Upper lobe of left lung (tissue), 4 donors: ENCODE measurements at regions not wholly inside any gene's neighbourhood (a gene's known extent, or its start where the extent isn't known, plus 50 kb on each side); places are given as distances from the start of the nearest gene placed in this dataset.

Experiments used
- EP300 ChIP-seq, 4 donors: sonication (generic); formaldehyde crosslinking; IDR thresholded peaks; one replicate each; pipeline ENCODE4 v1.5.1; 2017; ENCODE audit warnings: antibody characterized with exemption in 4 of 4, control low read depth in 2 of 4
- TF ChIP-seq, protein P1 (sequence below), 6 experiments: fragments of 450-650 bp in 4 of 6; fragments of 200-600 bp in 2 of 6; sonication (generic) in 2 of 6; IDR thresholded peaks; one replicate each; pipeline ENCODE4 v1.5.1; 2016 to 2019; ENCODE audit warnings: antibody characterized with exemption in 6 of 6

DNA sequence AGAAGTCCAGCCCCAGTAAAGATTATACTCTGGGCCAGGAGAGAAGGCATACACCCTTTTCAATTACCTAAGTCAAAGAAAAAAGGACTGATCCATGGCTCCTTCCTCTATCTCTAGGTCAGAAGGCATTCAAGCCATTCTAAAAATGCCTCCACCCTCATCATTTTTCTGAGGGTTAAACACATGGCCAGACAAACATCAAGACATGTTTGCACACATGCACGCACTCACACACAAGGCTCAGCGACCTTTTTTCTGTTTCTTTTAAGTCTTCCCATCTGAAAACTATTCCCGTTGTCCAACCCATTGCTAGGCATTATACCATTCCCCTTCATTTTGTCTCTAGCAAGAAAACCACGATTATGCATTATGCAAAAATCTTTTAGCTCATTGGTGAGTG is 126.6 kb downstream of the EN1 start:
- TF ChIP-seq, protein P1, sequence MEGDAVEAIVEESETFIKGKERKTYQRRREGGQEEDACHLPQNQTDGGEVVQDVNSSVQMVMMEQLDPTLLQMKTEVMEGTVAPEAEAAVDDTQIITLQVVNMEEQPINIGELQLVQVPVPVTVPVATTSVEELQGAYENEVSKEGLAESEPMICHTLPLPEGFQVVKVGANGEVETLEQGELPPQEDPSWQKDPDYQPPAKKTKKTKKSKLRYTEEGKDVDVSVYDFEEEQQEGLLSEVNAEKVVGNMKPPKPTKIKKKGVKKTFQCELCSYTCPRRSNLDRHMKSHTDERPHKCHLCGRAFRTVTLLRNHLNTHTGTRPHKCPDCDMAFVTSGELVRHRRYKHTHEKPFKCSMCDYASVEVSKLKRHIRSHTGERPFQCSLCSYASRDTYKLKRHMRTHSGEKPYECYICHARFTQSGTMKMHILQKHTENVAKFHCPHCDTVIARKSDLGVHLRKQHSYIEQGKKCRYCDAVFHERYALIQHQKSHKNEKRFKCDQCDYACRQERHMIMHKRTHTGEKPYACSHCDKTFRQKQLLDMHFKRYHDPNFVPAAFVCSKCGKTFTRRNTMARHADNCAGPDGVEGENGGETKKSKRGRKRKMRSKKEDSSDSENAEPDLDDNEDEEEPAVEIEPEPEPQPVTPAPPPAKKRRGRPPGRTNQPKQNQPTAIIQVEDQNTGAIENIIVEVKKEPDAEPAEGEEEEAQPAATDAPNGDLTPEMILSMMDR (IDR thresholded peaks at IDR 0.05): no peak
- no peak for TF ChIP-seq EP300 (IDR thresholded peaks at IDR 0.05)
